ENCODE measurements at regions not wholly inside any gene's neighbourhood (a gene's known extent, or its start where the extent isn't known, plus 50 kb on each side); places are given as distances from the start of the nearest gene placed in this dataset.
"Not testable (repeated sequence)": the region's sequence is repeated elsewhere in the genome, so short reads cannot be mapped to it uniquely, and the experiment has no call there.

DNA sequence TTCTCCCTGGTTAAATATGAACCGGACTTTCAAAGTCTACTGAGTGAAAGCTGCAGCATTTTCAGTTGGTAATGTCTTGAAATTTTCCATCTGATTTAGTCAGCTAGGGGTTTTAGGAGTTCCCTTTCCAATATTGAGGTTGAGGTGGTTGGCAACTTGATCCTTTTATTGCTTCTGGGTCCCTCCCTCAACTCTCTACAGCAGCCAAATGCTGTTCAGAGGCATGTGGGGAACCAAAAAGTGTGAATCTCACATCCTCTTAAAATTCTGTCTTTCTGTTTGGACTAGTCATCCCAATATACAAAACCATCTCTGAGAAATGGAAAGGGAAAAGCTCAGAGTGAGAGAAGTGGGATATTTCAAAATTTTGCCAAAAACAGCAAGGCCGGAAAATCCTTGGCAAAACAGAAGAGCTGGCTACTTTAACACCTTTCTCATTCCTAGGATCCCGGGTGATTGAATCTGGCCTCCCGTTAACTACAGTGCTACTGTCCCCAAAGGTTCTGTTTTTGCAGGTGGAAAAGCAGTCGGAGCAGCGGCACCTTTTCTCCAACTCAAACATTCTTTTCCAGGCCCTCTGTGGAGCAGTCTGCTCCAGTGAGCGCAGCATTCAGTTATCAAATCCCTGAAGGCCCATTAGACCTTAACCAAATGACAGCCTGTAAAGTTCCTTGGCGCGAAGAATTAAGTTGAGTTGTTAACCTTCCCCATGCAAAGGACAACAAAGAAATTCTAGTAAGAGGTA lies 345.9 kb upstream of the NUDT12 start:
- no peak for DNase-seq (ENCODE audit: low read depth)

- DNase-seq (ENCODE audit: low read depth): no peak
Measured at GRCh38 chr5:103907001-103907400, 344.4 kb upstream of the NUDT12 start.

DNA sequence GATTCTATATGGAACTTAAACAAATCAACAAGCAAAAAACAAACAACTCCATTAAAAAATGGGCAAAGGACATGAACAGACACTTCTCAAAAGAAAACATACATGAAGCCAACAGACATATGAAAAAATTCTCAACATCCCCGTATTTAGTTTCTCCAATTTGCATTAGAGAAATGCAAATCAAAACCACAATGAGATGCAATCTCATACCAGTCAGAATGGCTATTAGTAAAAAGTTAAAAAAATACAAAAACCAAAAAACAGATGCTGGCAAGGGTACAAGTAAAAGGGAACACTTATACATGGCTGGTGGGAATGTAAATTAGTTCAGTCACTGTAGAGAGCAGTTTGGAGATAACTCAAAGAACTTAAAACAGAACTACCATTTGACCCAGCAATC lies 342.1 kb upstream of the NUDT12 start:
- no peak for DNase-seq (ENCODE audit: low read depth)

DNA sequence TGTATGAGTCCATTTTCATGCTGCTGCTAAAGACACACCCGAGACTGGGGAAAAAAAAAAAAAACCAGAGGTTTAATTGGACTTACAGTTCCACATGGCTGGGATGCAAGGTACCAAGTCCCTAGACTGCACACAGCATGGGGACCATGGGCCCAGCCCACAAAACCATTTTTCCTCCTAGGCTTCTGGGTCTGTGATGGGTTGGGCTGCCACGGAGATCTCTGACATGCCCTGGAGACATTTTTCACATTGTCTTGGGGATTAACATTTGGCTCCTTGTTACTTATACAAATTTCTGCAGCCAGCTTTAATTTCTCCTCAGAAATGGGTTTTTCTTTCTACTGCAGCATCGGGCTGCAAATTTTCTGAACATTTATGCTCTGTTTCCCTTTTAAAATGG lies 340.3 kb upstream of the NUDT12 start:
- no peak for DNase-seq (ENCODE audit: low read depth)

- no peak for DNase-seq (ENCODE audit: low read depth)
Measured at GRCh38 chr5:103901885-103902284, 339.3 kb upstream of the NUDT12 start.

DNA sequence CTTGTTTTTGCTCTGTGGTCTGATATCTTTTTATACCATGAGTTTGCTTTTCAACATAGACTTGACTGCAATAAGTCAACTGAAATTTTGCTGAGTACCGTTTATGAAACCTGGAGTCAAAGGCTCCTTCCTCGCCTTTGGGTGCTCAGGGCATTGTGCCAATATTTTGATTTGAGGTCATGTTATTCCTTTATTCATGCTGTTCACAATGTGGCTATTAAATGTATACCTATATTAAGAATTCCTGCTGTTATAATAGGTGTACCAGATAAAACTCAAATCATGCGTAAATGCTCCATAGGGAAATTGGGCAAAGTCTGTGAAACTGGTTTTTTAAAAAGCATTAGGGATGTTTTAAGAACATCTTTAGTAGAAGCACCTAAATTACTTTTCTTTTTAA lies 334.0 kb upstream of the NUDT12 start:
- DNase-seq (ENCODE audit: low read depth): no peak

- no peak for DNase-seq (ENCODE audit: low read depth)
Measured at GRCh38 chr5:103895738-103896137, 333.1 kb upstream of the NUDT12 start.

DNA sequence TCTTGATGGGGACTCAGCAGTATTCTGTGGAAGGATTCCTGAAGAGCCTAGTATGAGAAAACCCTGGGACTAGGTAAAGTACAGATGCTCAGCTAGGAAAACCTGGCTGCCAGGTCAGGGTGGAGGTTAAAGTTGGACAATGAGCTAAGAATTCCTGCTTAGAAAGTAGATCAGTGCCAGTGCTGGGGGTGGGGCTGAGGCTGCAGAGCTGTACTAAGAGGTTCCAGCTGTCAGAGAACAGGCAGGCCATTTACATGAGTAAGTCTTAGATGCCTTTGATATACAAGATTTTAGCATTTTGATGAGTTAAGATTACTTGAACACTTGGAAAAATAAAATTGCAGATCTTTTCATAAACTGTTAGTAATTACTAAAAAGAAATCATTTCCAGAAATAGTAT lies 332.3 kb upstream of the NUDT12 start:
- peak; percentile 9 for DNase-seq (ENCODE audit: low read depth)

- DNase-seq (ENCODE audit: low read depth): peak; percentile 8
Measured at GRCh38 chr5:103891151-103891550, 328.6 kb upstream of the NUDT12 start.

- DNase-seq (ENCODE audit: low read depth): no peak
Measured at GRCh38 chr5:103890313-103890712, 327.7 kb upstream of the NUDT12 start.

GRCh38 chr5:103889500-103890209 lies 327.1 kb upstream of the NUDT12 start:
- DNase-seq (ENCODE audit: low read depth): no peak

- no peak for DNase-seq (ENCODE audit: low read depth)
Measured at GRCh38 chr5:103886826-103887225, 324.2 kb upstream of the NUDT12 start.

GRCh38 chr5:103883143-103883542 lies 320.6 kb upstream of the NUDT12 start:
- DNase-seq (ENCODE audit: low read depth): no peak

- no peak for DNase-seq (ENCODE audit: low read depth)
Measured at GRCh38 chr5:103881560-103881959, 319.0 kb upstream of the NUDT12 start.

DNA sequence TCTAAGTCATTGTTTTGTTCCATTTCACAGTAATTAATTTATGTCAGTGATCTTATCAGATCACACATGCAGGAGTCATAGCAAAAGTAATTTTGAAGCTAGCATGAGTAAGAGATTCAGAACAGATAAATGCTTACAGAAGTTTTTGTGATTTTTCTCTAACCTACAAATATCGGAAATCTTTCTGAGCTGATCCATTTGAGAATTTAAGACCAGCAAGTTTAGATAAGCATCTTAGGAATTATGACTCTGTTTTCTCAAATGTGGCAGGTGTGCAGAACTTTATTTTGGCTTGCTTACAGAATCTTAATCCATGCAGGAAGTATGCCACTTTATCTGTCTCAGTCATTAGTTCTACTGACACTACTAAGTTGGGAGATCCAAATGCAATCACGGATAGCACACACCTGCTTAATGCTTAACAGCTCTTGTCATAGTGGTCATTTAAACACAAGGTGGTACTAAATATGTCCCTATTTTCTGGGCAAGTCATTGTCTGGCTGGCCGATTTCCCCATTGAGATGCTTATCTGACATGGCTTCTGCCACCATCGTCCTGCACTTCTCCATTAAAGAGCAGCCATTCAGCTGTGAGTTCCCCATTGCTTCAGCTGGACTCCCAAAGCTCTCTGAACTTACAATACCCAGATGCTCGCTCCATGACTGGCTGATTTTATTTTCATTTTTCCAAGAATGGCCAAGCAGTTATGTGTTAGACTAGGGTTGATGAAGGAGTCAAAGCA lies 305.4 kb upstream of the NUDT12 start:
- DNase-seq (ENCODE audit: low read depth): no peak

GRCh38 chr5:103866169-103866568 lies 303.6 kb upstream of the NUDT12 start:
- DNase-seq (ENCODE audit: low read depth): peak; percentile 17

- DNase-seq (ENCODE audit: low read depth): no peak
Measured at GRCh38 chr5:103862398-103862797, 299.8 kb upstream of the NUDT12 start.

DNA sequence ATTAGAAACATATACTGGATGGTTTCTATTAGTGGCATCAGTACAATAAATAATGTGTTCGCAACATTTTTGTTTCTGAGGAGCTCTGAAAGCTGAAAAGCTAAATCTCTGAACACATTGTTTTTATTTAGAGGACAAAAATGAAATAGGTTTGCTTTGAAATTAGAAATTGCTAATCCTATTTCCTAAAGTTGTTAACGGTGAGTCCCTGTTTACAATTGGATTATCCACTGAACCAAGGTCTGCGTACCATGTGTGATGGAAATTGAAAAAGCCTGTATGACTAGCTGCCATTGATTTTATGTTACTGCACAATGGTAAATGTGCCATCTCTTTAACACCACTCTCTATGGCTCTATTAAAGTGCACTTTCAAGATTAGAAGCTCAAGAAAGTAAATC lies 297.7 kb upstream of the NUDT12 start:
- no peak for DNase-seq (ENCODE audit: low read depth)

GRCh38 chr5:103858367-103858766 lies 295.8 kb upstream of the NUDT12 start:
- not testable (repeated sequence) for DNase-seq (ENCODE audit: low read depth)

DNA sequence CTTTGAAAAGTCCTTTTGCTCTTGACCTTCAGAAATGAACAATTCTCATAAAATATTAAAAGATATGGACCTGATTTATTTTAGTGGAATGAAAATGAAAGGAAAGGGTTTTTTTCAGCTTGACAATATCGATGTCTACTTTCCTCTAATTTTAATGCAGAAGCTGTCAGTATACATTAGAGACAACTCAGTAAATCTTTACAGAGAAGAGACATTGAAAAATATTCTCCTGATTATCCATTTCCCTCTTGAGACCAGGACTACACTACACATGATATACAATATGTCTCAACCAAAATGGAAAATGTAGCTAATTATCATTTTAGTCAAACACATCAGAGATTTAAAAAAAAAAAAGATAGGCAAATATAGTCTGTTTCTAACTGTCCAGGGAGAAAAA lies 288.5 kb upstream of the NUDT12 start:
- DNase-seq (ENCODE audit: low read depth): no peak

DNA sequence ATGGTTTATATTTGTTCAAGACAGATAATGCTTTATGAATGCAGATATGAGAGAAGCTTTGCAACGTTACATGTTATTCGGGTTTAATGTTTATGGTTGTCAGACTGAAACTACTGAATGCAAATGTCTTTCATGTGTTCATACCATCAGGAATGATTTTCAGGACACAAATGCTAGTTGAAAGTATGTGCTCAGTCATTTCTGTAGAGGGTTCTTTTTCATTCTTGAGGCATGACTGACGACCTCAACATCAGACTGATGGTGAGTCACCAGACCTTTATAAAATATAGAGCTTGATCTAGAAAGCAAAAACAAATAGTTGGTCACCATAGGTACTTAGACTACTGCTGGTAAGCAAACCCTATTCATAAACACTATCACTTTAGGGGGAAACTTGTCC lies 287.3 kb upstream of the NUDT12 start:
- DNase-seq (ENCODE audit: low read depth): peak; percentile 86

DNA sequence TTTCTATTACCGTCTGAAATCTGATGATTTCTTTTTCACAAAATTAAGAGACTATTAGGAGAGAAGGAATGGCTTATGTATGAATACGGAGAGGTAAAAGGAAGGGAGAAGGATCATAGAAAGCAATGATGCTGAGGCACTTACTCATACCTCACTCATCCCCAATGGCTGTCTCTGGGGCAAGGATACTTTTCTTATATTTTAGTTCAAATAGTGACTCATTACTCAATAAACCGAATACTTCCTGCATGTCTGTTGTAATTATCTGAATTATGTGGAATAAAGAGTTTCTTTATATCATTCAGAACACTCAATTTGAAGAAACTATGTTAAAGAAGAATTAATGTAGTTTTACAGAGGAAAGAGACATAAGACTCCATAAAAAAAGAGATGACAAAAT lies 284.5 kb upstream of the NUDT12 start:
- DNase-seq (ENCODE audit: low read depth): peak; percentile 26

GRCh38 chr5:103842936-103843335 lies 280.3 kb upstream of the NUDT12 start:
- no peak for DNase-seq (ENCODE audit: low read depth)

All from stromal cell of bone marrow (primary cell).